B cell (primary cell): ENCODE measurements at regions not wholly inside any gene's neighbourhood (a gene's known extent, or its start where the extent isn't known, plus 50 kb on each side); places are given as distances from the start of the nearest gene placed in this dataset.

Source experiments
- EZH2 ChIP-seq: IDR thresholded peaks from 2 replicates; pipeline ENCODE4 v1.6.1; 2012; ENCODE audit warnings: borderline replicate concordance, low read depth, mild to moderate bottlenecking, moderate library complexity, low read length; ENCODE audit not compliant: insufficient read depth, poor library complexity, severe bottlenecking
- TF ChIP-seq, protein P1 (sequence below): fragments of 200-600 bp; IDR thresholded peaks from one replicate; pipeline ENCODE4 v1.8.0; 2022; ENCODE audit warnings: antibody characterized with exemption, mild to moderate bottlenecking

GRCh38 chr6:63476302-63476701, 96.0 kb upstream of the LOC128125822 start:
- TF ChIP-seq, protein P1, sequence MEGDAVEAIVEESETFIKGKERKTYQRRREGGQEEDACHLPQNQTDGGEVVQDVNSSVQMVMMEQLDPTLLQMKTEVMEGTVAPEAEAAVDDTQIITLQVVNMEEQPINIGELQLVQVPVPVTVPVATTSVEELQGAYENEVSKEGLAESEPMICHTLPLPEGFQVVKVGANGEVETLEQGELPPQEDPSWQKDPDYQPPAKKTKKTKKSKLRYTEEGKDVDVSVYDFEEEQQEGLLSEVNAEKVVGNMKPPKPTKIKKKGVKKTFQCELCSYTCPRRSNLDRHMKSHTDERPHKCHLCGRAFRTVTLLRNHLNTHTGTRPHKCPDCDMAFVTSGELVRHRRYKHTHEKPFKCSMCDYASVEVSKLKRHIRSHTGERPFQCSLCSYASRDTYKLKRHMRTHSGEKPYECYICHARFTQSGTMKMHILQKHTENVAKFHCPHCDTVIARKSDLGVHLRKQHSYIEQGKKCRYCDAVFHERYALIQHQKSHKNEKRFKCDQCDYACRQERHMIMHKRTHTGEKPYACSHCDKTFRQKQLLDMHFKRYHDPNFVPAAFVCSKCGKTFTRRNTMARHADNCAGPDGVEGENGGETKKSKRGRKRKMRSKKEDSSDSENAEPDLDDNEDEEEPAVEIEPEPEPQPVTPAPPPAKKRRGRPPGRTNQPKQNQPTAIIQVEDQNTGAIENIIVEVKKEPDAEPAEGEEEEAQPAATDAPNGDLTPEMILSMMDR, result no peak
- no peak for TF ChIP-seq EZH2
